LNCAP (cell line): ENCODE measurements at regions not wholly inside any gene's neighbourhood (a gene's known extent, or its start where the extent isn't known, plus 50 kb on each side); places are given as distances from the start of the nearest gene placed in this dataset.

ENCODE experiments used
- CTCF ChIP-seq: fragments of 450-650 bp; IDR thresholded peaks from 2 replicates; pipeline ENCODE4 v1.5.1; 2017; ENCODE audit warnings: mild to moderate bottlenecking

- TF ChIP-seq CTCF, result no peak
Observed at GRCh38 chr6:149247385-149247763, 70.1 kb upstream of the TAB2 start.

GRCh38 chr6:149248693-149249369, 68.7 kb upstream of the TAB2 start:
- TF ChIP-seq CTCF, result no peak

GRCh38 chr6:149249370-149250357, 67.8 kb upstream of the TAB2 start:
- no peak for TF ChIP-seq CTCF

- no peak for TF ChIP-seq CTCF
Observed at GRCh38 chr6:149250951-149251350, 66.6 kb upstream of the TAB2 start.

GRCh38 chr6:149252622-149253021, 64.9 kb upstream of the TAB2 start:
- no peak for TF ChIP-seq CTCF

- no peak for TF ChIP-seq CTCF
Observed at GRCh38 chr6:149254253-149254652, 63.3 kb upstream of the TAB2 start.

GRCh38 chr6:149259753-149260152, 57.8 kb upstream of the TAB2 start:
- TF ChIP-seq CTCF, result no peak
